ENCODE measurements at regions not wholly inside any gene's neighbourhood (a gene's known extent, or its start where the extent isn't known, plus 50 kb on each side); places are given as distances from the start of the nearest gene placed in this dataset.

- no peak for TF ChIP-seq NFIC (IDR thresholded peaks at IDR 0.05; ENCODE audit: borderline replicate concordance)
- no peak for TF ChIP-seq CTCF (IDR thresholded peaks at IDR 0.05)
- TF ChIP-seq POLR2AphosphoS5 (IDR thresholded peaks at IDR 0.05; ENCODE audit: low read depth, low read length) = no peak
- TF ChIP-seq, protein P1, sequence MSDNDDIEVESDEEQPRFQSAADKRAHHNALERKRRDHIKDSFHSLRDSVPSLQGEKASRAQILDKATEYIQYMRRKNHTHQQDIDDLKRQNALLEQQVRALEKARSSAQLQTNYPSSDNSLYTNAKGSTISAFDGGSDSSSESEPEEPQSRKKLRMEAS (IDR thresholded peaks at IDR 0.05; ENCODE audit: low read depth) = no peak
- TF ChIP-seq, protein P2, sequence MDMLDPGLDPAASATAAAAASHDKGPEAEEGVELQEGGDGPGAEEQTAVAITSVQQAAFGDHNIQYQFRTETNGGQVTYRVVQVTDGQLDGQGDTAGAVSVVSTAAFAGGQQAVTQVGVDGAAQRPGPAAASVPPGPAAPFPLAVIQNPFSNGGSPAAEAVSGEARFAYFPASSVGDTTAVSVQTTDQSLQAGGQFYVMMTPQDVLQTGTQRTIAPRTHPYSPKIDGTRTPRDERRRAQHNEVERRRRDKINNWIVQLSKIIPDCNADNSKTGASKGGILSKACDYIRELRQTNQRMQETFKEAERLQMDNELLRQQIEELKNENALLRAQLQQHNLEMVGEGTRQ (IDR thresholded peaks at IDR 0.05; ENCODE audit: borderline replicate concordance, low read depth, low read length) = no peak
- no peak for TF ChIP-seq MXI1 (IDR thresholded peaks at IDR 0.05; ENCODE audit: low read depth, low read length)
- TF ChIP-seq RXRA (IDR thresholded peaks at IDR 0.05; ENCODE audit: borderline replicate concordance, low read depth) = no peak
- TF ChIP-seq SMC3 (IDR thresholded peaks at IDR 0.05; ENCODE audit: low read depth, low read length) = no peak
- no peak for TF ChIP-seq ELF1 (IDR thresholded peaks at IDR 0.05)
- TF ChIP-seq TAF1 (IDR thresholded peaks at IDR 0.05; ENCODE audit: borderline replicate concordance, low read depth, low read length) = no peak
- TF ChIP-seq FOXM1 (IDR thresholded peaks at IDR 0.05; ENCODE audit: low read depth) = no peak
- TF ChIP-seq JUND (IDR thresholded peaks at IDR 0.05) = no peak
- TF ChIP-seq EP300 (IDR thresholded peaks at IDR 0.05; ENCODE audit: borderline replicate concordance in 1 of 2, low read depth in 1 of 2, low read length in 1 of 2) = no peak
These were observed 223.1 kb upstream of the LEF1 start for GRCh38 chr4:108391701-108392455.
